DOHH2 (cell line): ENCODE measurements at regions not wholly inside any gene's neighbourhood (a gene's known extent, or its start where the extent isn't known, plus 50 kb on each side); places are given as distances from the start of the nearest gene placed in this dataset.

Experiments
- H3F3A ChIP-seq: fragments of 200-600 bp; sonication (generic), shearing (Covaris generic); 2 replicates; pipeline ENCODE4 v1.6.0; 2016; ENCODE audit warnings: antibody characterized with exemption, mild to moderate bottlenecking; ENCODE audit not compliant: control insufficient read depth, insufficient read depth
- H3K27ac ChIP-seq: fragments of 200-600 bp; sonication (generic); 2 replicates; pipeline ENCODE4 v1.5.1; 2014; ENCODE audit warnings: low read depth, mild to moderate bottlenecking, low read length, moderate library complexity
- H3K27me3 ChIP-seq: fragments of 200-600 bp; sonication (generic); 2 replicates; pipeline ENCODE4 v1.6.1; 2014; ENCODE audit warnings: mild to moderate bottlenecking, low read length, mixed read lengths; ENCODE audit not compliant: control insufficient read depth
- H3K36me3 ChIP-seq: fragments of 200-600 bp; sonication (generic); 2 replicates; pipeline ENCODE4 v1.6.1; 2014; ENCODE audit warnings: mild to moderate bottlenecking, low read length, moderate library complexity, mixed read lengths; ENCODE audit not compliant: control insufficient read depth
- H3K4me1 ChIP-seq: fragments of 200-600 bp; sonication (generic); 2 replicates; pipeline ENCODE4 v1.6.1; 2014; ENCODE audit warnings: mild to moderate bottlenecking, low read length, mixed read lengths; ENCODE audit not compliant: control insufficient read depth
- H3K4me2 ChIP-seq: fragments of 200-600 bp; sonication (generic); 2 replicates; pipeline ENCODE4 v1.6.0; 2014; ENCODE audit warnings: mild to moderate bottlenecking, low read length, moderate library complexity
- H3K4me3 ChIP-seq: fragments of 200-600 bp; sonication (generic); 2 replicates; pipeline ENCODE4 v1.5.1; 2014; ENCODE audit warnings: mild to moderate bottlenecking, low read length, mixed read lengths
- H3K79me2 ChIP-seq: fragments of 200-600 bp; sonication (generic); 2 replicates; pipeline ENCODE4 v1.6.1; 2014; ENCODE audit warnings: mild to moderate bottlenecking, low read length, mixed read lengths; ENCODE audit not compliant: control insufficient read depth
- H3K9me2 ChIP-seq: fragments of 200-600 bp; sonication (generic); replicated peaks from 2 replicates; pipeline ENCODE4 v1.6.1; 2014; ENCODE audit warnings: mild to moderate bottlenecking, low read length, mixed read lengths; ENCODE audit not compliant: control insufficient read depth
- H3K9me3 ChIP-seq: fragments of 200-600 bp; sonication (generic); 2 replicates; pipeline ENCODE4 v1.6.1; 2014; ENCODE audit warnings: antibody characterized with exemption, low read length, mixed read lengths; ENCODE audit not compliant: control insufficient read depth, insufficient read depth
- H4K20me1 ChIP-seq: fragments of 200-600 bp; sonication (generic); 2 replicates; pipeline ENCODE4 v1.6.0; 2014; ENCODE audit warnings: low read depth, mild to moderate bottlenecking, antibody characterized with exemption, low read length, moderate library complexity; ENCODE audit not compliant: control insufficient read depth, insufficient read depth
- EZH2phosphoT487 ChIP-seq: fragments of 200-600 bp; sonication (generic); IDR thresholded peaks from 2 replicates; pipeline ENCODE4 v1.6.1; 2017; ENCODE audit warnings: borderline replicate concordance, mild to moderate bottlenecking, antibody characterized with exemption, low read length, moderate library complexity, mixed read lengths
- TF ChIP-seq, protein P1 (sequence below): fragments of 200-600 bp; sonication (generic); IDR thresholded peaks from one replicate; pipeline ENCODE4 v1.5.1; 2014; ENCODE audit warnings: antibody characterized with exemption, mild to moderate bottlenecking, low read depth, low read length; ENCODE audit not compliant: poor library complexity, severe bottlenecking

GRCh38 chr17:73895157-73895556 lies 250.9 kb upstream of the SDK2 start:
- H3F3A ChIP-seq: no peaks in the 10 kb centered on the region
- no peaks in the 10 kb centered on the region for H3K79me2 ChIP-seq
- H3K27me3 ChIP-seq: peaks cover 14% of the 10 kb centered on the region
- H3K4me3 ChIP-seq: no peak overlapping the region
- no peak overlapping the region for H3K27ac ChIP-seq
- H4K20me1 ChIP-seq: no peaks in the 10 kb centered on the region
- no peaks in the 10 kb centered on the region for H3K36me3 ChIP-seq
- H3K9me2 ChIP-seq: no peaks in the 10 kb centered on the region
- H3K4me2 ChIP-seq: no peak overlapping the region
- no peaks in the 10 kb centered on the region for H3K9me3 ChIP-seq
- H3K4me1 ChIP-seq: no peaks in the 10 kb centered on the region
- TF ChIP-seq, protein P1, sequence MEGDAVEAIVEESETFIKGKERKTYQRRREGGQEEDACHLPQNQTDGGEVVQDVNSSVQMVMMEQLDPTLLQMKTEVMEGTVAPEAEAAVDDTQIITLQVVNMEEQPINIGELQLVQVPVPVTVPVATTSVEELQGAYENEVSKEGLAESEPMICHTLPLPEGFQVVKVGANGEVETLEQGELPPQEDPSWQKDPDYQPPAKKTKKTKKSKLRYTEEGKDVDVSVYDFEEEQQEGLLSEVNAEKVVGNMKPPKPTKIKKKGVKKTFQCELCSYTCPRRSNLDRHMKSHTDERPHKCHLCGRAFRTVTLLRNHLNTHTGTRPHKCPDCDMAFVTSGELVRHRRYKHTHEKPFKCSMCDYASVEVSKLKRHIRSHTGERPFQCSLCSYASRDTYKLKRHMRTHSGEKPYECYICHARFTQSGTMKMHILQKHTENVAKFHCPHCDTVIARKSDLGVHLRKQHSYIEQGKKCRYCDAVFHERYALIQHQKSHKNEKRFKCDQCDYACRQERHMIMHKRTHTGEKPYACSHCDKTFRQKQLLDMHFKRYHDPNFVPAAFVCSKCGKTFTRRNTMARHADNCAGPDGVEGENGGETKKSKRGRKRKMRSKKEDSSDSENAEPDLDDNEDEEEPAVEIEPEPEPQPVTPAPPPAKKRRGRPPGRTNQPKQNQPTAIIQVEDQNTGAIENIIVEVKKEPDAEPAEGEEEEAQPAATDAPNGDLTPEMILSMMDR: no peak
- TF ChIP-seq EZH2phosphoT487: no peak

DNA sequence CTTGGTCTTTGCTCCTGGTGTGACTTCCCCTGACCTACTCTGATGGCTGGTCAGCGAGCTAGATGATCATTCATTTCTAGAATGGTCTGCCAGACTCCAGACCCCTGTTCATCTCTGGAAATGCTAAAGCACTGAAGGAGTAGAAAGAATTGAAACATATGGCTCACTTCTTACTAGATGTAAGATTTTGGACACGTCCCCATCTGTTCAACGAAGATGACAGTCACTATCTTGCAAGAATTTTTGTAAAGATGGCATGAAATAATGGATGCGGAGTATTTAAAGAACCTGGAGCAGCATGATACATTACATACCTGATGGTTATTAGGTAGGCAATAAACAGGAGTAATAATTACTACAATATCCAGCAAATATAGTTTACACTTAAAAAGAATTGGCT lies 252.7 kb upstream of the SDK2 start:
- Histone ChIP-seq H3K4me1 (no peaks in the 10 kb centered on the region), H3K79me2 (no peaks in the 10 kb centered on the region), H3K4me2 (no peak overlapping the region), H4K20me1 (no peaks in the 10 kb centered on the region), H3K4me3 (no peak overlapping the region), H3K27ac (no peak overlapping the region), H3K36me3 (no peaks in the 10 kb centered on the region), H3K9me2 (no peaks in the 10 kb centered on the region), H3F3A (no peaks in the 10 kb centered on the region), H3K27me3 (peaks cover 20% of the 10 kb centered on the region), H3K9me3 (no peaks in the 10 kb centered on the region)
- no peak for TF ChIP-seq EZH2phosphoT487
- TF ChIP-seq, protein P1: no peak

DNA sequence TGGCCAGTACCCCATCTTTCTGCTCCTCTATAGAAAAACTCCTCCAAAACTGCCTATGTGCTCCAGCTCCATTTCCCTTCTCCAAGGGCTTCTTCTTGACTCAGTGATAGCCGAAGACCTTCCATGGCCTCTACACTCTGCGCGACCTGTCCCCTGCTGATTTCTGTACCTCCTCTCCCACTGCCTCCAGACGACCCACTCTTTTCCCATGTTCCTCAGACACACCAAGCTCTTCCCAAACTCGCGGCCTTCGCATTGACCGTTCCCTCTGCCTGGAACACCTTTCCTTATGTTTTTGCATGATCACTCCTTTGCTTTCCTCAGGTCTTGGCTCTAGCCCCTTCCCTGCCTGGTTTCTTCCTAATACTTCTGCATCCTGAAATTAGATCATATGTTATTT lies 255.6 kb upstream of the SDK2 start:
- H3K4me2 ChIP-seq: no peak overlapping the region

GRCh38 chr17:73900516-73900915 lies 256.3 kb upstream of the SDK2 start:
- Histone ChIP-seq H3K9me2 (no peaks in the 10 kb centered on the region), H3F3A (no peaks in the 10 kb centered on the region), H3K9me3 (no peaks in the 10 kb centered on the region), H3K27me3 (peaks cover 22% of the 10 kb centered on the region), H3K4me1 (no peaks in the 10 kb centered on the region), H3K79me2 (no peaks in the 10 kb centered on the region), H3K27ac (no peak overlapping the region), H3K36me3 (no peaks in the 10 kb centered on the region), H4K20me1 (no peaks in the 10 kb centered on the region), H3K4me2 (no peak overlapping the region), H3K4me3 (no peak overlapping the region)
- TF ChIP-seq, protein P1: no peak
- no peak for TF ChIP-seq EZH2phosphoT487

More for the DNA sequence above, 255.6 kb upstream of the SDK2 start:
- no peak overlapping the region for H3K4me3 ChIP-seq
- H3F3A ChIP-seq: no peaks in the 10 kb centered on the region
- no peaks in the 10 kb centered on the region for H3K36me3 ChIP-seq
- H3K27ac ChIP-seq: no peak overlapping the region
- no peaks in the 10 kb centered on the region for H3K79me2 ChIP-seq
- no peaks in the 10 kb centered on the region for H3K4me1 ChIP-seq
- no peak for TF ChIP-seq EZH2phosphoT487
- H4K20me1 ChIP-seq: no peaks in the 10 kb centered on the region
- H3K9me2 ChIP-seq: no peaks in the 10 kb centered on the region
- peaks cover 22% of the 10 kb centered on the region for H3K27me3 ChIP-seq
- no peaks in the 10 kb centered on the region for H3K9me3 ChIP-seq
